ENCODE measurements at regions not wholly inside any gene's neighbourhood (a gene's known extent, or its start where the extent isn't known, plus 50 kb on each side); places are given as distances from the start of the nearest gene placed in this dataset.

DNA sequence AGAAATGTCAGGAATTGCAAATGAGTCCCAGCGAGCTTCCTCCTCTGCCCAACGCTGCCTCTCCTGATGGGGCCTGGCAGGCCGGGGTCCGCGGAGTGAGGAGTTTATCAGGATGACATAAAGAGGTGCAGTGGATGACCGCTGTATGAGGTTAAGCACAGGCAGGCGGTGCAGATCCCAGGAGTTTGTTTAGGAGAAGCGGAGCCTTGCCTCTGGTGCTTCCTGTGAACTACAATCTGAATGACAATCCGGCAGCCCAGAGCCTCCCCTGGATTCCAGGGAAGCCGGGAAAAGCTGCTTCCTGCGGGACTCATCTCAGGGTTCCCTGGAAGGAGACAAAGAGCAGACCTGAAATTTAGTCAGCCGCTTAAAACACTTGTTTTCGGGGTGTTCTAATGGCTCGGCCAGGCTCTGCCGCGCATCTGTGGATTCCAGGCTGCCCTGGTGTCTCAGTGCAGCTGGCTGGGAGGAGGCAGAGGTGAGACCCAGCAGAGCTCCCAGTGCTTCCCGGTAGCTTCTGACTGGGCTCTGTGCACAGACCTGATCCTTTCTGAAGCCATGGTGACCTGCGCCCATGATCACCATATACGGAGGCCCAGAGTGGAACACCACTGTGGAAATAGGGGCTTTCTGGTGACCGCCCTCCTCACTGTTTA, 69.8 kb upstream of the IRX4 start:
- Histone ChIP-seq H3K36me3 (ENCODE audit: control insufficient read depth in 1 of 2, insufficient read depth in 2 of 2, low read length in 2 of 2) (no peaks in the 10 kb centered on the region), H3K4me1 (ENCODE audit: control insufficient read depth in 1 of 2, insufficient read depth in 2 of 2, low read length in 2 of 2) (no peaks in the 10 kb centered on the region), H2AFZ (ENCODE audit: low read depth, low read length, poor library complexity, severe bottlenecking) (no peak overlapping the region), H3K9me2 (ENCODE audit: insufficient read depth) (no peaks in the 10 kb centered on the region), H3K27ac (ENCODE audit: low read depth, low read length) (no peak overlapping the region), H3K4me2 (ENCODE audit: low read length) (no peak overlapping the region), H3K79me2 (ENCODE audit: insufficient read depth, low read length) (no peaks in the 10 kb centered on the region), H3K9me3 (ENCODE audit: control insufficient read depth in 1 of 2, insufficient read depth in 1 of 2, low read depth in 1 of 2, low read length in 2 of 2) (no peaks in the 10 kb centered on the region), H4K20me1 (ENCODE audit: insufficient read depth) (no peaks in the 10 kb centered on the region), H3K4me3 (replicated peaks in 1 of 2; ENCODE audit: low read depth in 1 of 2, low read length in 2 of 2) (no peak overlapping the region), H3K27me3 (ENCODE audit: insufficient read depth, low read length) (peaks cover 32% of the 10 kb centered on the region; the same call in 1 of the 2 replicates), H3K9ac (ENCODE audit: low read length) (no peak overlapping the region)
- ATAC-seq (peak; percentile 54), DNase-seq (ENCODE audit: low read depth, low spot score) (no peak)
- intact Hi-C loops (cut with micrococcal nuclease) = no loop called here
- CTCF ChIA-PET = no interaction called here
- no TSS peak for BruUV-seq (replicated peaks)
- TF ChIP-seq YY1 (IDR thresholded peaks at IDR 0.05; ENCODE audit: extremely low read depth, insufficient replicate concordance, low read depth, low read length) = no peak
- no peak for TF ChIP-seq EZH2phosphoT487 (IDR thresholded peaks at IDR 0.05; ENCODE audit: borderline replicate concordance)
- no peak for TF ChIP-seq ZFX (IDR thresholded peaks at IDR 0.05)
- TF ChIP-seq POLR2AphosphoS5 (IDR thresholded peaks at IDR 0.05; ENCODE audit: low read depth, low read length) = no peak
- TF ChIP-seq, protein P1, sequence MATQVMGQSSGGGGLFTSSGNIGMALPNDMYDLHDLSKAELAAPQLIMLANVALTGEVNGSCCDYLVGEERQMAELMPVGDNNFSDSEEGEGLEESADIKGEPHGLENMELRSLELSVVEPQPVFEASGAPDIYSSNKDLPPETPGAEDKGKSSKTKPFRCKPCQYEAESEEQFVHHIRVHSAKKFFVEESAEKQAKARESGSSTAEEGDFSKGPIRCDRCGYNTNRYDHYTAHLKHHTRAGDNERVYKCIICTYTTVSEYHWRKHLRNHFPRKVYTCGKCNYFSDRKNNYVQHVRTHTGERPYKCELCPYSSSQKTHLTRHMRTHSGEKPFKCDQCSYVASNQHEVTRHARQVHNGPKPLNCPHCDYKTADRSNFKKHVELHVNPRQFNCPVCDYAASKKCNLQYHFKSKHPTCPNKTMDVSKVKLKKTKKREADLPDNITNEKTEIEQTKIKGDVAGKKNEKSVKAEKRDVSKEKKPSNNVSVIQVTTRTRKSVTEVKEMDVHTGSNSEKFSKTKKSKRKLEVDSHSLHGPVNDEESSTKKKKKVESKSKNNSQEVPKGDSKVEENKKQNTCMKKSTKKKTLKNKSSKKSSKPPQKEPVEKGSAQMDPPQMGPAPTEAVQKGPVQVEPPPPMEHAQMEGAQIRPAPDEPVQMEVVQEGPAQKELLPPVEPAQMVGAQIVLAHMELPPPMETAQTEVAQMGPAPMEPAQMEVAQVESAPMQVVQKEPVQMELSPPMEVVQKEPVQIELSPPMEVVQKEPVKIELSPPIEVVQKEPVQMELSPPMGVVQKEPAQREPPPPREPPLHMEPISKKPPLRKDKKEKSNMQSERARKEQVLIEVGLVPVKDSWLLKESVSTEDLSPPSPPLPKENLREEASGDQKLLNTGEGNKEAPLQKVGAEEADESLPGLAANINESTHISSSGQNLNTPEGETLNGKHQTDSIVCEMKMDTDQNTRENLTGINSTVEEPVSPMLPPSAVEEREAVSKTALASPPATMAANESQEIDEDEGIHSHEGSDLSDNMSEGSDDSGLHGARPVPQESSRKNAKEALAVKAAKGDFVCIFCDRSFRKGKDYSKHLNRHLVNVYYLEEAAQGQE (IDR thresholded peaks at IDR 0.05; ENCODE audit: low read depth) = no peak
- TF ChIP-seq POLR2A (IDR thresholded peaks at IDR 0.05; ENCODE audit: borderline replicate concordance, extremely low read depth, insufficient read depth, insufficient read length) = no peak
- TF ChIP-seq JUND (IDR thresholded peaks at IDR 0.05) = no peak
- RAD21 ChIA-PET (ENCODE audit: low non-redundant PET in 1 of 2, low total read pairs in 2 of 2, uncharacterized antibody in 2 of 2, unreplicated experiment in 2 of 2) = no interaction called here
- POLR2A ChIA-PET = no interaction called here

All from HCT116 (cell line).